ENCODE measurements at regions not wholly inside any gene's neighbourhood (a gene's known extent, or its start where the extent isn't known, plus 50 kb on each side); places are given as distances from the start of the nearest gene placed in this dataset.
A peak's percentile ranks its signal among the peaks of the same experiment; 100 is the strongest.

DNA sequence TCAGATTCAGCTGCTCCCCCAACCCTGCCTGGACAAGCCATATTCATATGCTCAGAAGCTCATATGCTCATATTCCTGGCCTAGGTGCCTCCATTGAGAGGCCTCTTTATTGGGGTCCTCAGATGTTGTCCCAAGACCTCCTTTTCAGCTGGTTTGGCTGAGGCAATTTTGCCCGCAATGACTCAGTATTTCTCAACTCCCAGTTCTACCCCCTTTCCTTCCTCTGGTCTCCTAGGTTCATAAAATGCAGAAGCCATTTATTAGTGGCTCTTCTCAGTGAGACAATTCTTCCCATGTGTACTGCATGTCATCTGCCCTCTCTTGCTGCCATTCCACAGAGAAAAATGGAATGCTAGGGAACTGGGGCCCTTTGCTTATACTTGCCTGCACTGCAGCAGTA, 110.7 kb downstream of the INHBA start:
- Histone ChIP-seq H3K4me1 (replicated peaks in 1 of 4; ENCODE audit: control insufficient read depth in 3 of 4, insufficient read depth in 4 of 4, low read length in 3 of 4) (peaks cover 0 to 6% (median 4%) of the 10 kb centered on the region in 4 experiments; a peak in 4 of 7 replicates), H3K27ac (ENCODE audit: low read depth, low read length) (no peak overlapping the region), H3K56ac (replicated peaks; ENCODE audit: insufficient read length, low read depth, low read length) (no peak overlapping the region), H3K23ac (ENCODE audit: insufficient read length) (no peak overlapping the region), H3K36me3 (ENCODE audit: control insufficient read depth in 2 of 4, insufficient read depth in 4 of 4, low read length in 3 of 4) (peaks cover 0 to 4% (median 0%) of the 10 kb centered on the region in 4 experiments; a peak in 1 of 8 replicates), H4K91ac (replicated peaks; ENCODE audit: insufficient read length, low read length) (peak overlapping the region; percentile 79), H2BK12ac (ENCODE audit: low read depth, low read length) (0 out of 2 replicates have a peak overlapping the region, but pooled peaks have one; percentile 61), H3K4ac (replicated peaks; ENCODE audit: insufficient read length, low read depth, low read length) (no peak overlapping the region), H3K79me2 (ENCODE audit: control insufficient read depth in 1 of 2, insufficient read depth in 2 of 2, low read length in 2 of 2) (no peaks in the 10 kb centered on the region), H3K4me3 (ENCODE audit: extremely low read depth in 1 of 4, insufficient read depth in 2 of 4, low read depth in 3 of 4, low read length in 4 of 4) (no peak overlapping the region), H2AK5ac (ENCODE audit: low read depth, low read length) (no peak overlapping the region), H3K27me3 (replicated peaks in 1 of 4; ENCODE audit: control insufficient read depth in 3 of 4, extremely low read depth in 1 of 4, insufficient read depth in 3 of 4, low read length in 3 of 4) (no peaks in the 10 kb centered on the region), H3K4me2 (ENCODE audit: insufficient read depth in 1 of 2, low read depth in 2 of 2, low read length in 2 of 2) (no peak overlapping the region), H3K9ac (replicated peaks in 1 of 4; ENCODE audit: extremely low read depth in 1 of 4, low read depth in 3 of 4, low read length in 3 of 4) (no peak overlapping the region), H4K8ac (ENCODE audit: extremely low read depth, insufficient read depth, low read length) (no peak overlapping the region; the same call in 1 of the 2 replicates), H2AFZ (ENCODE audit: low read length) (no peak overlapping the region), H2BK120ac (replicated peaks; ENCODE audit: low read depth, low read length) (peak overlapping the region; percentile 52), H3K14ac (ENCODE audit: insufficient read length) (no peak overlapping the region), H3K79me1 (ENCODE audit: low read depth, low read length) (no peaks in the 10 kb centered on the region), H4K20me1 (replicated peaks in 1 of 2; ENCODE audit: control insufficient read depth in 1 of 2, insufficient read depth in 2 of 2, low read length in 2 of 2) (no peaks in the 10 kb centered on the region), H2BK5ac (ENCODE audit: low read depth, low read length) (peak overlapping the region; percentile 79; the same call in 1 of the 2 replicates), H2BK15ac (ENCODE audit: low read length) (no peak overlapping the region), H3K23me2 (ENCODE audit: low read depth, low read length) (no peaks in the 10 kb centered on the region), H3K9me3 (ENCODE audit: insufficient read depth in 2 of 2, low read depth in 1 of 2, low read length in 1 of 2) (0 out of 4 replicates have a peak, but pooled peaks cover 0 to 12% of the 10 kb centered on the region in 2 experiments), H3K18ac (ENCODE audit: extremely low read depth, low read length) (no peak overlapping the region; the same call in 1 of the 2 replicates), H2BK20ac (ENCODE audit: low read length) (peak overlapping the region; percentile 82; the same call in 1 of the 2 replicates), H4K5ac (ENCODE audit: insufficient read length, low read depth, low read length) (no peak overlapping the region)
- WGBS, 2 experiments (ENCODE audit: extremely low coverage in 1 of 2, insufficient coverage in 1 of 2, insufficient read length in 1 of 2, insufficient replicate concordance in 2 of 2, low coverage in 1 of 2, low lambda C conversion rate in 2 of 2, missing lambda C conversion rate in 1 of 2) = 77% methylated on average over 1 of the region's 1 CpG; no CpG with 5 or more reads in 1 of the 2 experiments
- POLR2A ChIA-PET (ENCODE audit: partially characterized antibody) = no interaction called here
- CTCF ChIA-PET (ENCODE audit: partially characterized antibody) = interaction anchor here (0.6 to 5.5 kb wide), 3 partner anchors 8 to 104 kb away, joined by 3 to 33 read pairs (median 4); no protein-coding TSS in a partner anchor
- no peak for TF ChIP-seq BRCA1 (IDR thresholded peaks at IDR 0.05; ENCODE audit: low read depth, low read length)
- TF ChIP-seq MAFK (IDR thresholded peaks at IDR 0.05; ENCODE audit: low read depth, low read length) = no peak
- TF ChIP-seq ZNF274 (IDR thresholded peaks at IDR 0.05; ENCODE audit: borderline replicate concordance, extremely low read depth, low read length) = no peak
- TF ChIP-seq TAF1 (IDR thresholded peaks at IDR 0.05; ENCODE audit: low read depth, low read length) = no peak
- no peak for TF ChIP-seq ATF2 (IDR thresholded peaks at IDR 0.05; ENCODE audit: low read length)
- TF ChIP-seq POLR2A (IDR thresholded peaks at IDR 0.05; ENCODE audit: control extremely low read depth in 1 of 2, low read depth in 2 of 2, low read length in 2 of 2) = no peak
- TF ChIP-seq TEAD4 (IDR thresholded peaks at IDR 0.05; ENCODE audit: low read depth, low read length) = no peak
- DNase-seq (ENCODE audit: low read depth in 1 of 2, low spot score in 2 of 2) (no peak), FAIRE-seq (no peak)
